DOHH2 (cell line): ENCODE measurements at regions not wholly inside any gene's neighbourhood (a gene's known extent, or its start where the extent isn't known, plus 50 kb on each side); places are given as distances from the start of the nearest gene placed in this dataset.

Experiments
- EZH2phosphoT487 ChIP-seq: fragments of 200-600 bp; sonication (generic); IDR thresholded peaks from 2 replicates; pipeline ENCODE4 v1.6.1; 2017; ENCODE audit warnings: borderline replicate concordance, mild to moderate bottlenecking, antibody characterized with exemption, low read length, moderate library complexity, mixed read lengths
- TF ChIP-seq, protein P1 (sequence below): fragments of 200-600 bp; sonication (generic); IDR thresholded peaks from one replicate; pipeline ENCODE4 v1.5.1; 2014; ENCODE audit warnings: antibody characterized with exemption, mild to moderate bottlenecking, low read depth, low read length; ENCODE audit not compliant: poor library complexity, severe bottlenecking

DNA sequence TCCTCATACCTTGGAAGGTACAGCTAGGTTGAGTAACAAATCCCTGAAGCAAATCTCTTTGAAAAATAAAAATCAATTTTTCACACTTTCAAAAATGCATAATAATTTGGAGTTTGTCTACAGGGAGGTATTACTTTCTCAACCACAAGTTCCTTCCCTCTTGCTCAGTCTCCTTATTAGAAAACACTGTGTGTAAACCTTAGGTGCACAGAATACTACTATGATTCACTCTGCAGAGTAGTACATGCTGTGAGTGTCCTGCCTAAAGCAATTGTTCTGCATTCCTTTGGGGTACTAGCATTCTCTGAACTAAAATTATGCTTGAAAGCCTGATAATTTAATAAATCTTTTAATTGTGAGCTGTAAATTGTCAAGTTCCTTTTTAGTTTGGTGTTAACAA is 115.9 kb upstream of the EPHA3 start:
- TF ChIP-seq, protein P1, sequence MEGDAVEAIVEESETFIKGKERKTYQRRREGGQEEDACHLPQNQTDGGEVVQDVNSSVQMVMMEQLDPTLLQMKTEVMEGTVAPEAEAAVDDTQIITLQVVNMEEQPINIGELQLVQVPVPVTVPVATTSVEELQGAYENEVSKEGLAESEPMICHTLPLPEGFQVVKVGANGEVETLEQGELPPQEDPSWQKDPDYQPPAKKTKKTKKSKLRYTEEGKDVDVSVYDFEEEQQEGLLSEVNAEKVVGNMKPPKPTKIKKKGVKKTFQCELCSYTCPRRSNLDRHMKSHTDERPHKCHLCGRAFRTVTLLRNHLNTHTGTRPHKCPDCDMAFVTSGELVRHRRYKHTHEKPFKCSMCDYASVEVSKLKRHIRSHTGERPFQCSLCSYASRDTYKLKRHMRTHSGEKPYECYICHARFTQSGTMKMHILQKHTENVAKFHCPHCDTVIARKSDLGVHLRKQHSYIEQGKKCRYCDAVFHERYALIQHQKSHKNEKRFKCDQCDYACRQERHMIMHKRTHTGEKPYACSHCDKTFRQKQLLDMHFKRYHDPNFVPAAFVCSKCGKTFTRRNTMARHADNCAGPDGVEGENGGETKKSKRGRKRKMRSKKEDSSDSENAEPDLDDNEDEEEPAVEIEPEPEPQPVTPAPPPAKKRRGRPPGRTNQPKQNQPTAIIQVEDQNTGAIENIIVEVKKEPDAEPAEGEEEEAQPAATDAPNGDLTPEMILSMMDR: no peak
- TF ChIP-seq EZH2phosphoT487: no peak
